ENCODE measurements at regions not wholly inside any gene's neighbourhood (a gene's known extent, or its start where the extent isn't known, plus 50 kb on each side); places are given as distances from the start of the nearest gene placed in this dataset.
A peak's percentile ranks its signal among the peaks of the same experiment; 100 is the strongest.

GRCh38 chr6:33933101-33933500 is 129.3 kb upstream of the MLN start:
- ATAC-seq = no peak
- H3K9me3 Mint-ChIP-seq = peaks cover 0 to 4% of the 10 kb centered on the region in 2 donors
- no peaks in the 10 kb centered on the region for H3K36me3 Mint-ChIP-seq
- H3K27ac Mint-ChIP-seq = no peak overlapping the region
- DNase-seq (ENCODE audit: low spot score in 2 of 2) = no peak

GRCh38 chr6:33931799-33932198 is 128.0 kb upstream of the MLN start:
- Mint-ChIP-seq H3K27ac (no peak overlapping the region), H3K9me3 (peaks cover 0 to 4% of the 10 kb centered on the region in 2 donors), H3K36me3 (no peaks in the 10 kb centered on the region)
- DNase-seq (ENCODE audit: low spot score in 2 of 2) (no peak), ATAC-seq (no peak)

GRCh38 chr6:33929575-33930288 is 125.9 kb upstream of the MLN start:
- no peak for DNase-seq (ENCODE audit: low spot score in 2 of 2)
- ATAC-seq = peak in 1 of 2 donors; percentile 73
- Mint-ChIP-seq H3K9me3 (peaks cover 0 to 4% of the 10 kb centered on the region in 2 donors), H3K36me3 (no peaks in the 10 kb centered on the region), H3K27ac (no peak overlapping the region)

- ATAC-seq (peak in 1 of 2 donors; percentile 20), DNase-seq (ENCODE audit: low spot score in 2 of 2) (no peak)
- no peaks in the 10 kb centered on the region for H3K36me3 Mint-ChIP-seq
- no peak overlapping the region for H3K27ac Mint-ChIP-seq
- peaks cover 0 to 4% of the 10 kb centered on the region in 2 donors for H3K9me3 Mint-ChIP-seq
Measured at GRCh38 chr6:33927616-33928015, 123.8 kb upstream of the MLN start.

- DNase-seq (ENCODE audit: low spot score in 2 of 2) (no peak), ATAC-seq (no peak)
- Mint-ChIP-seq H3K9me3 (peaks cover 0 to 4% of the 10 kb centered on the region in 2 donors), H3K27ac (no peak overlapping the region), H3K36me3 (no peaks in the 10 kb centered on the region)
Measured at GRCh38 chr6:33927112-33927511, 123.3 kb upstream of the MLN start.

- no peak overlapping the region for H3K27ac Mint-ChIP-seq
- DNase-seq (ENCODE audit: low spot score in 2 of 2) = no peak
- peak in 1 of 2 donors; percentile 52 for ATAC-seq
- H3K36me3 Mint-ChIP-seq = no peaks in the 10 kb centered on the region
- peaks cover 0 to 4% of the 10 kb centered on the region in 2 donors for H3K9me3 Mint-ChIP-seq
Measured at GRCh38 chr6:33926451-33926850, 122.6 kb upstream of the MLN start.

GRCh38 chr6:33925936-33926335 is 122.1 kb upstream of the MLN start:
- DNase-seq (ENCODE audit: low spot score in 2 of 2) (no peak), ATAC-seq (no peak)
- H3K9me3 Mint-ChIP-seq = peaks cover 0 to 4% of the 10 kb centered on the region in 2 donors
- H3K27ac Mint-ChIP-seq = no peak overlapping the region
- H3K36me3 Mint-ChIP-seq = no peaks in the 10 kb centered on the region

- H3K36me3 Mint-ChIP-seq = no peaks in the 10 kb centered on the region
- peaks cover 0 to 4% of the 10 kb centered on the region in 2 donors for H3K9me3 Mint-ChIP-seq
- DNase-seq (ENCODE audit: low spot score in 2 of 2) = no peak
- H3K27ac Mint-ChIP-seq = no peak overlapping the region
- no peak for ATAC-seq
Measured at GRCh38 chr6:33925210-33925609, 121.4 kb upstream of the MLN start.

GRCh38 chr6:33924681-33925080 is 120.9 kb upstream of the MLN start:
- no peak for DNase-seq (ENCODE audit: low spot score in 2 of 2)
- ATAC-seq = no peak
- H3K9me3 Mint-ChIP-seq = peaks cover 0 to 4% of the 10 kb centered on the region in 2 donors
- no peaks in the 10 kb centered on the region for H3K36me3 Mint-ChIP-seq
- no peak overlapping the region for H3K27ac Mint-ChIP-seq

GRCh38 chr6:33923857-33924514 is 120.2 kb upstream of the MLN start:
- H3K27ac Mint-ChIP-seq = peak overlapping the region in 1 of 2 donors; percentile 32
- H3K36me3 Mint-ChIP-seq = no peaks in the 10 kb centered on the region
- DNase-seq (ENCODE audit: low spot score in 2 of 2) = no peak
- no peak for ATAC-seq
- peaks cover 0 to 4% of the 10 kb centered on the region in 2 donors for H3K9me3 Mint-ChIP-seq

GRCh38 chr6:33921745-33922144 is 117.9 kb upstream of the MLN start:
- H3K36me3 Mint-ChIP-seq = no peaks in the 10 kb centered on the region
- H3K9me3 Mint-ChIP-seq = no peaks in the 10 kb centered on the region
- H3K27ac Mint-ChIP-seq = no peak overlapping the region
- DNase-seq (ENCODE audit: low spot score in 2 of 2) = no peak
- ATAC-seq = no peak

GRCh38 chr6:33918175-33918695 is 114.4 kb upstream of the MLN start:
- no peak for DNase-seq (ENCODE audit: low spot score in 2 of 2)
- Mint-ChIP-seq H3K27ac (no peak overlapping the region), H3K9me3 (no peaks in the 10 kb centered on the region), H3K36me3 (no peaks in the 10 kb centered on the region)
- no peak for ATAC-seq

GRCh38 chr6:33915134-33915533 is 111.3 kb upstream of the MLN start:
- no peaks in the 10 kb centered on the region for H3K36me3 Mint-ChIP-seq
- H3K9me3 Mint-ChIP-seq = no peaks in the 10 kb centered on the region
- no peak for DNase-seq (ENCODE audit: low spot score in 2 of 2)
- peak overlapping the region in 1 of 2 donors; percentile 50 for H3K27ac Mint-ChIP-seq
- peak in 1 of 2 donors; percentile 5 for ATAC-seq

GRCh38 chr6:33914645-33915044 is 110.8 kb upstream of the MLN start:
- Mint-ChIP-seq H3K27ac (peak overlapping the region in 1 of 2 donors; percentile 50), H3K36me3 (no peaks in the 10 kb centered on the region), H3K9me3 (no peaks in the 10 kb centered on the region)
- peak; percentile 62 to 72 for ATAC-seq
- peak in 1 of 2 donors; percentile 23 for DNase-seq (ENCODE audit: low spot score in 2 of 2)

- no peak for DNase-seq (ENCODE audit: low spot score in 2 of 2)
- no peaks in the 10 kb centered on the region for H3K36me3 Mint-ChIP-seq
- H3K9me3 Mint-ChIP-seq = no peaks in the 10 kb centered on the region
- peak overlapping the region in 1 of 2 donors; percentile 1 for H3K27ac Mint-ChIP-seq
- ATAC-seq = no peak
Measured at GRCh38 chr6:33912195-33912594, 108.4 kb upstream of the MLN start.

- no peak for DNase-seq (ENCODE audit: low spot score in 2 of 2)
- H3K36me3 Mint-ChIP-seq = no peaks in the 10 kb centered on the region
- peak overlapping the region in 1 of 2 donors; percentile 10 for H3K27ac Mint-ChIP-seq
- no peak for ATAC-seq
- no peaks in the 10 kb centered on the region for H3K9me3 Mint-ChIP-seq
Measured at GRCh38 chr6:33911488-33911887, 107.7 kb upstream of the MLN start.

- Mint-ChIP-seq H3K36me3 (no peaks in the 10 kb centered on the region), H3K9me3 (no peaks in the 10 kb centered on the region), H3K27ac (peak overlapping the region in 1 of 2 donors; percentile 58)
- ATAC-seq (no peak), DNase-seq (ENCODE audit: low spot score in 2 of 2) (no peak)
Measured at GRCh38 chr6:33910594-33910993, 106.8 kb upstream of the MLN start.

- DNase-seq (ENCODE audit: low spot score in 2 of 2) (no peak), ATAC-seq (no peak)
- H3K36me3 Mint-ChIP-seq = no peaks in the 10 kb centered on the region
- H3K27ac Mint-ChIP-seq = no peak overlapping the region
- H3K9me3 Mint-ChIP-seq = no peaks in the 10 kb centered on the region
Measured at GRCh38 chr6:33909737-33910136, 105.9 kb upstream of the MLN start.

All from activated naive CD4-positive, alpha-beta T cell treated with anti-CD3 and anti-CD28 coated beads, Interleukin-2, amount 50 U/mL, for 72 hours (primary cell).